Stimulated activated CD8-positive, alpha-beta memory T cell treated with anti-CD3 and anti-CD28 coated beads, Interleukin-7, amount 100 ng/mL, for 1 hour (primary cell): ENCODE measurements at regions not wholly inside any gene's neighbourhood (a gene's known extent, or its start where the extent isn't known, plus 50 kb on each side); places are given as distances from the start of the nearest gene placed in this dataset.

Experiments
- DNase-seq, 2 donors: peaks; one replicate each; pipeline ENCODE4 v3.0.0-alpha.2; 2020; ENCODE audit warnings: low read depth in 2 of 2

- DNase-seq: no peak
Observed at GRCh38 chr2:41930807-41931566, 116.8 kb upstream of the PKDCC start.

GRCh38 chr2:41932241-41933045, 115.4 kb upstream of the PKDCC start:
- no peak for DNase-seq

GRCh38 chr2:41933046-41933420, 114.8 kb upstream of the PKDCC start:
- no peak for DNase-seq

- DNase-seq: no peak
Observed at GRCh38 chr2:41933585-41934320, 114.1 kb upstream of the PKDCC start.

GRCh38 chr2:41934329-41934958, 113.4 kb upstream of the PKDCC start:
- no peak for DNase-seq

- DNase-seq: no peak
Observed at GRCh38 chr2:41935002-41935401, 112.8 kb upstream of the PKDCC start.

- DNase-seq: no peak
Observed at GRCh38 chr2:41935825-41936224, 112.0 kb upstream of the PKDCC start.

- DNase-seq: no peak
Observed at GRCh38 chr2:41936771-41937463, 110.9 kb upstream of the PKDCC start.

- DNase-seq: no peak
Observed at GRCh38 chr2:41937464-41937906, 110.3 kb upstream of the PKDCC start.

GRCh38 chr2:41937921-41938708, 109.7 kb upstream of the PKDCC start:
- no peak for DNase-seq

GRCh38 chr2:41940060-41940744, 107.6 kb upstream of the PKDCC start:
- no peak for DNase-seq

- DNase-seq: no peak
Observed at GRCh38 chr2:41940745-41941063, 107.1 kb upstream of the PKDCC start.

- no peak for DNase-seq
Observed at GRCh38 chr2:41941831-41942230, 106.0 kb upstream of the PKDCC start.

GRCh38 chr2:41942278-41942677, 105.5 kb upstream of the PKDCC start:
- DNase-seq: no peak

- no peak for DNase-seq
Observed at GRCh38 chr2:41943159-41943558, 104.7 kb upstream of the PKDCC start.

- DNase-seq: no peak
Observed at GRCh38 chr2:41944220-41944880, 103.5 kb upstream of the PKDCC start.

GRCh38 chr2:41947701-41948396, 100.0 kb upstream of the PKDCC start:
- no peak for DNase-seq

GRCh38 chr2:41948397-41948763, 99.4 kb upstream of the PKDCC start:
- DNase-seq: no peak
